Lower lobe of right lung (tissue), 2 donors: ENCODE measurements at regions not wholly inside any gene's neighbourhood (a gene's known extent, or its start where the extent isn't known, plus 50 kb on each side); places are given as distances from the start of the nearest gene placed in this dataset.

ENCODE experiments used
- ATAC-seq, 2 donors: fragments of 200-7000 bp; cut with Tn5 transposase; one replicate each; pipeline ENCODE4 v1.9.1; 2020 to 2022; ENCODE audit warnings: mild to moderate bottlenecking in 2 of 2, moderate library complexity in 2 of 2
- DNase-seq: peaks from one replicate; pipeline ENCODE4 v3.0.0-alpha.2; 2020
- H3K27ac ChIP-seq: fragments of 200-600 bp; one replicate; pipeline ENCODE4 v1.8.0; 2022
- H3K27me3 ChIP-seq: fragments of 200-600 bp; one replicate; pipeline ENCODE4 v1.8.0; 2022; ENCODE audit warnings: low read depth
- H3K36me3 ChIP-seq: fragments of 200-600 bp; one replicate; pipeline ENCODE4 v1.8.0; 2022; ENCODE audit warnings: mild to moderate bottlenecking
- H3K4me1 ChIP-seq: fragments of 200-600 bp; one replicate; pipeline ENCODE4 v1.8.0; 2022
- H3K4me3 ChIP-seq: fragments of 200-600 bp; one replicate; pipeline ENCODE4 v1.8.0; 2022; ENCODE audit warnings: mild to moderate bottlenecking
- H3K9me3 ChIP-seq: fragments of 200-600 bp; one replicate; pipeline ENCODE4 v1.8.0; 2022
- CTCF ChIP-seq: fragments of 200-600 bp; IDR thresholded peaks from one replicate; pipeline ENCODE4 v1.8.0; 2022; ENCODE audit warnings: antibody characterized with exemption, mild to moderate bottlenecking
- intact Hi-C: fragments of 100-400 bp; cut with DNase I; formaldehyde crosslinking; loops from one replicate; pipeline ENCODE4 v1.11.0; 2022
- donor health status: DM: no; HTN: yes; CAD: no; lungs with severe emphysema.

GRCh38 chr4:16365036-16365569, 138.8 kb upstream of the TAPT1 start:
- ATAC-seq: no peak
- H3K36me3 ChIP-seq: no peaks in the 10 kb centered on the region
- intact Hi-C loops: no loop called here

GRCh38 chr4:16360694-16361262, 134.5 kb upstream of the TAPT1 start:
- Histone ChIP-seq H3K9me3 (no peaks in the 10 kb centered on the region), H3K36me3 (no peaks in the 10 kb centered on the region), H3K4me3 (no peak overlapping the region), H3K4me1 (no peaks in the 10 kb centered on the region), H3K27me3 (no peaks in the 10 kb centered on the region), H3K27ac (no peak overlapping the region)
- no peak for ATAC-seq
- no peak for TF ChIP-seq CTCF
- DNase-seq: no peak
- intact Hi-C loops: no loop called here

More at GRCh38 chr4:16365036-16365569, 138.8 kb upstream of the TAPT1 start:
- no peaks in the 10 kb centered on the region for H3K27me3 ChIP-seq
- no peak for DNase-seq
- H3K9me3 ChIP-seq: no peaks in the 10 kb centered on the region
- H3K4me3 ChIP-seq: no peak overlapping the region
- no peak overlapping the region for H3K27ac ChIP-seq
- no peaks in the 10 kb centered on the region for H3K4me1 ChIP-seq
- TF ChIP-seq CTCF: no peak

GRCh38 chr4:16353165-16353564, 126.9 kb upstream of the TAPT1 start:
- no peak for TF ChIP-seq CTCF
- Histone ChIP-seq H3K4me1 (no peaks in the 10 kb centered on the region), H3K27ac (no peak overlapping the region), H3K36me3 (no peaks in the 10 kb centered on the region), H3K4me3 (no peak overlapping the region), H3K27me3 (no peaks in the 10 kb centered on the region), H3K9me3 (no peaks in the 10 kb centered on the region)
- intact Hi-C loops: no loop called here
- no peak for DNase-seq
- ATAC-seq: no peak

- intact Hi-C loops: no loop called here
- Histone ChIP-seq H3K9me3 (no peaks in the 10 kb centered on the region), H3K27ac (no peak overlapping the region), H3K27me3 (no peaks in the 10 kb centered on the region), H3K4me3 (no peak overlapping the region), H3K36me3 (no peaks in the 10 kb centered on the region), H3K4me1 (no peaks in the 10 kb centered on the region)
- DNase-seq (no peak), ATAC-seq (no peak)
- TF ChIP-seq CTCF: no peak
Measured at GRCh38 chr4:16351161-16351560, 124.9 kb upstream of the TAPT1 start.

GRCh38 chr4:16344853-16345252, 118.6 kb upstream of the TAPT1 start:
- DNase-seq (no peak), ATAC-seq (no peak)
- no peaks in the 10 kb centered on the region for H3K27me3 ChIP-seq
- no peaks in the 10 kb centered on the region for H3K36me3 ChIP-seq
- no peak for TF ChIP-seq CTCF
- H3K27ac ChIP-seq: no peak overlapping the region
- intact Hi-C loops: no loop called here
- no peak overlapping the region for H3K4me3 ChIP-seq
- no peaks in the 10 kb centered on the region for H3K4me1 ChIP-seq
- no peaks in the 10 kb centered on the region for H3K9me3 ChIP-seq
